HCT116 (cell line): ENCODE measurements at regions not wholly inside any gene's neighbourhood (a gene's known extent, or its start where the extent isn't known, plus 50 kb on each side); places are given as distances from the start of the nearest gene placed in this dataset.

Experiments used
- ATAC-seq: fragments of 200-7000 bp; cut with Tn5 transposase; 2 replicates; pipeline ENCODE4 v1.9.1; 2020; ENCODE audit warnings: mild to moderate bottlenecking, moderate library complexity
- BruUV-seq: library from RNA; stranded (reverse); fragments of 400-500 nt; replicated peaks from 2 replicates; lab custom pipeline; 2021; lab: Mats Ljungman, UMichigan
- CTCF ChIA-PET: fragments of 300-600 bp; sonication (Branson Sonifier 250); formaldehyde crosslinking; loops from one replicate; lab custom pipeline; 2021; ENCODE audit warnings: antibody characterized with exemption; lab: Charles Lee
- POLR2A ChIA-PET: fragments of 300-600, 350-600 bp; sonication (Branson Sonifier 250); formaldehyde crosslinking; loops from one replicate; lab custom pipeline; 2021; ENCODE audit warnings: antibody characterized with exemption; lab: Charles Lee
- RAD21 ChIA-PET, 2 experiments: fragments of 300-600 bp; sonication (Branson Sonifier 250); formaldehyde crosslinking; loops; one replicate each; lab custom pipeline; 2023; ENCODE audit warnings: low total read pairs in 2 of 2; ENCODE audit not compliant: uncharacterized antibody in 2 of 2, unreplicated experiment in 2 of 2, low non-redundant PET in 1 of 2; lab: Charles Lee
- DNase-seq: peaks from one replicate; pipeline ENCODE4 v3.0.0-alpha.2; 2010; ENCODE audit warnings: low read depth, low spot score
- H2AFZ ChIP-seq: fragments of 200-600 bp; shearing (Covaris generic), sonication (generic); 2 replicates; pipeline ENCODE4 v1.6.1; 2017; ENCODE audit warnings: low read depth, mixed run types, mixed read lengths, antibody characterized with exemption, low read length; ENCODE audit not compliant: poor library complexity, severe bottlenecking
- H3K27ac ChIP-seq: 2 replicates; pipeline ENCODE4 v1.5.1; 2012; ENCODE audit warnings: low read depth, low read length
- H3K27me3 ChIP-seq: fragments of 200-600 bp; sonication (generic); 2 replicates; pipeline ENCODE4 v1.6.1; 2016; ENCODE audit warnings: mixed run types, low read length, mixed read lengths; ENCODE audit not compliant: insufficient read depth
- H3K36me3 ChIP-seq, 2 experiments: fragments of 200-500 bp in 1 of 2; fragments of 200-600 bp in 1 of 2; sonication (Bioruptor generic) in 1 of 2; sonication (generic) in 1 of 2; 2 replicates each; pipeline versions ENCODE4 v1.5.1 to v1.6.1; 2014 to 2016; ENCODE audit warnings: low read length in 2 of 2, inconsistent platforms in 1 of 2, mixed read lengths in 1 of 2, mixed run types in 1 of 2; ENCODE audit not compliant: insufficient read depth in 2 of 2, control insufficient read depth in 1 of 2
- H3K4me1 ChIP-seq, 2 experiments: fragments of 200-600 bp in 1 of 2; sonication (generic) in 1 of 2; 2 replicates each; pipeline versions ENCODE4 v1.5.1 to v1.6.1; 2012 to 2017; ENCODE audit warnings: low read length in 2 of 2, inconsistent platforms in 1 of 2, mild to moderate bottlenecking in 1 of 2, mixed read lengths in 1 of 2, mixed run types in 1 of 2, moderate library complexity in 1 of 2; ENCODE audit not compliant: insufficient read depth in 2 of 2, control insufficient read depth in 1 of 2
- H3K4me2 ChIP-seq: fragments of 200-600 bp; sonication (generic); 2 replicates; pipeline ENCODE4 v1.6.1; 2017; ENCODE audit warnings: mixed run types, low read length, mixed read lengths
- H3K4me3 ChIP-seq, 2 experiments: fragments of 200-600 bp in 1 of 2; sonication (generic) in 1 of 2; replicated peaks in 1 of 2; 2 replicates each; pipeline ENCODE4 v1.5.1; 2011 to 2016; ENCODE audit warnings: low read length in 2 of 2, control low read depth in 1 of 2, low read depth in 1 of 2, mild to moderate bottlenecking in 1 of 2, mixed read lengths in 1 of 2, mixed run types in 1 of 2
- H3K79me2 ChIP-seq: fragments of 200-600 bp; sonication (generic); 2 replicates; pipeline ENCODE4 v1.6.1; 2017; ENCODE audit warnings: mild to moderate bottlenecking, mixed run types, low read length, moderate library complexity, mixed read lengths; ENCODE audit not compliant: insufficient read depth
- H3K9ac ChIP-seq: fragments of 200-600 bp; sonication (generic); 2 replicates; pipeline ENCODE4 v1.6.1; 2016; ENCODE audit warnings: low read length, mixed read lengths
- H3K9me2 ChIP-seq: fragments of 200-600 bp; sonication (generic), shearing (Covaris generic); 2 replicates; pipeline ENCODE4 v1.6.1; 2017; ENCODE audit warnings: mixed run types, mild to moderate bottlenecking, moderate library complexity; ENCODE audit not compliant: insufficient read depth
- H3K9me3 ChIP-seq, 2 experiments: fragments of 200-500 bp in 1 of 2; fragments of 200-600 bp in 1 of 2; sonication (Bioruptor generic) in 1 of 2; sonication (generic) in 1 of 2; 2 replicates each; pipeline ENCODE4 v1.6.1; 2014 to 2017; ENCODE audit warnings: low read length in 2 of 2, mixed read lengths in 2 of 2, inconsistent platforms in 1 of 2, low read depth in 1 of 2, mild to moderate bottlenecking in 1 of 2, mixed run types in 1 of 2, moderate library complexity in 1 of 2; ENCODE audit not compliant: control insufficient read depth in 1 of 2, insufficient read depth in 1 of 2
- H4K20me1 ChIP-seq: fragments of 200-600 bp; sonication (generic), shearing (Covaris generic); 2 replicates; pipeline ENCODE4 v1.6.1; 2017; ENCODE audit warnings: mixed run types, mild to moderate bottlenecking, moderate library complexity; ENCODE audit not compliant: insufficient read depth
- CBX3 ChIP-seq: IDR thresholded peaks from 2 replicates; pipeline ENCODE4 v1.6.1; 2012; ENCODE audit warnings: low read depth
- EGR1 ChIP-seq: IDR thresholded peaks from 2 replicates; pipeline ENCODE4 v1.6.1; 2012; ENCODE audit warnings: low read depth
- RAD21 ChIP-seq: IDR thresholded peaks from 2 replicates; pipeline ENCODE4 v1.6.1; 2012; ENCODE audit warnings: low read depth, mild to moderate bottlenecking
- SIN3A ChIP-seq: IDR thresholded peaks from 2 replicates; pipeline ENCODE4 v1.6.1; 2012; ENCODE audit warnings: low read depth
- SP1 ChIP-seq: IDR thresholded peaks from 2 replicates; pipeline ENCODE4 v1.6.1; 2012; ENCODE audit warnings: low read depth
- SRF ChIP-seq: IDR thresholded peaks from 2 replicates; pipeline ENCODE4 v1.6.1; 2012; ENCODE audit warnings: low read depth
- TCF7L2 ChIP-seq: IDR thresholded peaks from 2 replicates; pipeline ENCODE4 v1.7.0; 2011; ENCODE audit warnings: borderline replicate concordance, inconsistent platforms; ENCODE audit not compliant: insufficient read depth, insufficient read length; ENCODE audit errors: extremely low read depth
- ZFX ChIP-seq: fragments of 450-650 bp; IDR thresholded peaks from 2 replicates; pipeline ENCODE4 v1.6.1; 2017
- intact Hi-C: fragments of 100-400 bp; cut with micrococcal nuclease; formaldehyde crosslinking; loops from 2 replicates; pipeline ENCODE4 v1.10.0; 2022

DNA sequence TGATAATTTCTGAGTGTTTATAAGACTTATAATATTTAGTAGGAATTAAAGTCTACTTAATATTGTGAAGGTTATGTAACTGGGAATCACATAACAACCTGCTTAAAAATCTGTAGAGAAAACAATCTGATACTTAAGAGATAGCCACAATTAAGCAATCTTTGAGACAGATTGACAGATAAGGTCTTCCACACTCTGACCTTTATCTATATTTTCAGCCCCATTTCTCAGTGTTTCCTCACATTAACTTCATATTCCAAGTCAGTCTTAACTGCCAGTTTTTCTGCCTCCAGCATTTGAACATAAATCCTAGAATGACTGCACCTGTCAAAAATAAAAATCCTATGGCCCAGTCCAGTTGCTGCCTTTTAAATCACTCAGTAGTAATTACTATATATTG lies 423.2 kb downstream of the PYDC2 start:
- no peaks in the 10 kb centered on the region for H3K79me2 ChIP-seq
- no peaks in the 10 kb centered on the region for H3K36me3 ChIP-seq
- ChIA-PET CTCF (no interaction called here), POLR2A (no interaction called here), RAD21 (no interaction called here)
- H3K4me2 ChIP-seq = no peak overlapping the region
- no TSS peak for BruUV-seq
- no peaks in the 10 kb centered on the region for H3K4me1 ChIP-seq
- TF ChIP-seq SRF = no peak
- TF ChIP-seq CBX3 = no peak
- no peak for TF ChIP-seq SIN3A
- no peak for TF ChIP-seq TCF7L2
- no peak for TF ChIP-seq EGR1
- TF ChIP-seq RAD21 = no peak
- no peak for TF ChIP-seq SP1
- intact Hi-C loops = no loop called here
- no peak overlapping the region for H2AFZ ChIP-seq
- DNase-seq (no peak), ATAC-seq (no peak)
- no peaks in the 10 kb centered on the region for H3K9me3 ChIP-seq
- no peak overlapping the region for H3K9ac ChIP-seq
- H3K27ac ChIP-seq = no peak overlapping the region
- H3K9me2 ChIP-seq = no peaks in the 10 kb centered on the region
- H3K4me3 ChIP-seq = no peak overlapping the region
- H4K20me1 ChIP-seq = no peaks in the 10 kb centered on the region
- no peaks in the 10 kb centered on the region for H3K27me3 ChIP-seq

DNA sequence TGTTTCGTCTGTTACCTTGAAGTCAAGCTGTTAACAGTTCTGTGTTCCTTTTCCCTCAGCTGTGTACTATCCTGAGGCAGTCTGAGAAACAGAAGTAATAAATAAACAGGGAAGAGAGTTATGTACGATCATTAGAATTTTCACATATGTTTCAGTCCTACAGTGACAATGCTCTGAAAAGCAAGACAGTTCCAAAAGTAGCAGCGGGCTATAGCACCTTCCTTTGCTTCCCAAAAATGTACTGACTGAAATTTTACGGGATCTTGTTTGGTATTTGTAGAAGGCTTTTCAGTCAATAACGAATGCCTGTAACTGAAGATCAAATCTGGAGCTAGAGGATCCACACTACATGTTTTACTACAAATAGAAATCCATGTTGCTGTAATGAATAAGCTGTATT lies 428.1 kb downstream of the PYDC2 start:
- no TSS peak for BruUV-seq
- no peak overlapping the region for H2AFZ ChIP-seq
- ATAC-seq (no peak), DNase-seq (no peak)
- no peaks in the 10 kb centered on the region for H4K20me1 ChIP-seq
- no peak overlapping the region for H3K4me3 ChIP-seq
- no peaks in the 10 kb centered on the region for H3K4me1 ChIP-seq
- H3K79me2 ChIP-seq = no peaks in the 10 kb centered on the region
- no peaks in the 10 kb centered on the region for H3K9me2 ChIP-seq
- H3K27ac ChIP-seq = no peak overlapping the region
- no peaks in the 10 kb centered on the region for H3K9me3 ChIP-seq
- ChIA-PET POLR2A (no interaction called here), CTCF (no interaction called here), RAD21 (no interaction called here)
- H3K27me3 ChIP-seq = no peaks in the 10 kb centered on the region
- intact Hi-C loops = no loop called here
- no peak overlapping the region for H3K9ac ChIP-seq
- no peaks in the 10 kb centered on the region for H3K36me3 ChIP-seq
- no peak overlapping the region for H3K4me2 ChIP-seq
- no peak for TF ChIP-seq ZFX
- TF ChIP-seq, all 23 proteins: peak for 0
